Body of pancreas (tissue), 4 donors: ENCODE measurements at regions not wholly inside any gene's neighbourhood (a gene's known extent, or its start where the extent isn't known, plus 50 kb on each side); places are given as distances from the start of the nearest gene placed in this dataset.

Source experiments
- POLR2A ChIP-seq, 3 donors: fragments of 450-650 bp; IDR thresholded peaks; one replicate each; pipeline ENCODE4 v1.6.1; 2016; ENCODE audit warnings: antibody characterized with exemption in 3 of 3, mild to moderate bottlenecking in 2 of 3
- TF ChIP-seq, protein P1 (sequence below), 7 experiments: fragments of 450-650 bp in 4 of 7; fragments of 200-600 bp in 3 of 7; sonication (generic) in 3 of 7; IDR thresholded peaks; one replicate each; pipeline ENCODE4 v1.5.1; 2016 to 2019; ENCODE audit warnings: antibody characterized with exemption in 7 of 7

DNA sequence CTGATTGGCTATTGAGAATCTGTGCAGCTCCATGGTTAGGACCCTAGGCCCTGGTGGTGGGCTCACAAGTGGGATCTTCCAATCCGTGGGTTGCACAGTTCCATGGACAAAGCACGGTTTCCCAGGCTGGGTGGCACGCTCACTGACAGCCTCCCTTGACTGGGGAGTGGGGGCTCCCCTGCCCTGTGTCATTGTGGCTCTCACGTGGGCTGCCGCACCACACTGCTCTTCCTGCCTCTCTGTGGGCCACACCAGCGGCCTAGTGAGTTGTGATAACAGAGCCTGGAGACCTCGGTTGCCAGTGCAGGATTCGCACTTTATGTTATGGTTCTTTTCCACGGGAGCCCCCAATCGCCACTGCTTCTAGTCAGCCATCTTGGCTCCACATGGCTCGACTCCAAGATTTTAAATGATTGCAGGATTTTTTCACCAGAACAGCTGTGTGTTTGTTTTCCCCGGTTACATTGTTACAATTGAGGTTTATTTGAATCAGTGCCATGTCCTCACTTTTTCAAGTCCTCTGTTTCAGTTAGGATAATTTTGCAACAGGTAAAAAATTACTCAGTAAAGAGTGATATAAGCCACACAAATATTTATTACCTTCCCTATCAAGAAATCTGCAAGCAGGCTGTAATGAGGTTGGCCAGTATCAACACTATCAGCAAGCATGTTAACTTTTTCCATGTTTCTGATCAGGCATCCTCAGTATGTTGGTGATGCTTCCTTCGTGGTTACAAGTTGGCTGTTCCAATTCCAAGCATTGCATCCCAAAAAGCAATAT lies 253.8 kb downstream of the ZNF608 start:
- TF ChIP-seq, protein P1, sequence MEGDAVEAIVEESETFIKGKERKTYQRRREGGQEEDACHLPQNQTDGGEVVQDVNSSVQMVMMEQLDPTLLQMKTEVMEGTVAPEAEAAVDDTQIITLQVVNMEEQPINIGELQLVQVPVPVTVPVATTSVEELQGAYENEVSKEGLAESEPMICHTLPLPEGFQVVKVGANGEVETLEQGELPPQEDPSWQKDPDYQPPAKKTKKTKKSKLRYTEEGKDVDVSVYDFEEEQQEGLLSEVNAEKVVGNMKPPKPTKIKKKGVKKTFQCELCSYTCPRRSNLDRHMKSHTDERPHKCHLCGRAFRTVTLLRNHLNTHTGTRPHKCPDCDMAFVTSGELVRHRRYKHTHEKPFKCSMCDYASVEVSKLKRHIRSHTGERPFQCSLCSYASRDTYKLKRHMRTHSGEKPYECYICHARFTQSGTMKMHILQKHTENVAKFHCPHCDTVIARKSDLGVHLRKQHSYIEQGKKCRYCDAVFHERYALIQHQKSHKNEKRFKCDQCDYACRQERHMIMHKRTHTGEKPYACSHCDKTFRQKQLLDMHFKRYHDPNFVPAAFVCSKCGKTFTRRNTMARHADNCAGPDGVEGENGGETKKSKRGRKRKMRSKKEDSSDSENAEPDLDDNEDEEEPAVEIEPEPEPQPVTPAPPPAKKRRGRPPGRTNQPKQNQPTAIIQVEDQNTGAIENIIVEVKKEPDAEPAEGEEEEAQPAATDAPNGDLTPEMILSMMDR (IDR thresholded peaks at IDR 0.05): no peak
- TF ChIP-seq POLR2A (IDR thresholded peaks at IDR 0.05): no peak
